ENCODE measurements at regions not wholly inside any gene's neighbourhood (a gene's known extent, or its start where the extent isn't known, plus 50 kb on each side); places are given as distances from the start of the nearest gene placed in this dataset.

- Histone ChIP-seq H3K36me3 (ENCODE audit: control insufficient read depth in 2 of 3, insufficient read depth in 3 of 3, low read length in 3 of 3) (no peaks in the 10 kb centered on the region), H3K4me3 (ENCODE audit: low read length in 3 of 3) (no peak overlapping the region), H3K27ac (ENCODE audit: low read depth in 2 of 2, low read length in 2 of 2) (no peak overlapping the region), H3K9me3 (ENCODE audit: control insufficient read depth in 2 of 3, insufficient read depth in 1 of 3, low read length in 3 of 3) (no peaks in the 10 kb centered on the region), H3K9ac (ENCODE audit: low read length in 3 of 3) (no peak overlapping the region), H3K4me1 (ENCODE audit: control insufficient read depth in 2 of 3, insufficient read depth in 2 of 3, low read depth in 1 of 3, low read length in 3 of 3) (no peaks in the 10 kb centered on the region), H3K27me3 (ENCODE audit: control insufficient read depth, insufficient read depth, low read length) (no peaks in the 10 kb centered on the region)
- TF ChIP-seq, protein P1, sequence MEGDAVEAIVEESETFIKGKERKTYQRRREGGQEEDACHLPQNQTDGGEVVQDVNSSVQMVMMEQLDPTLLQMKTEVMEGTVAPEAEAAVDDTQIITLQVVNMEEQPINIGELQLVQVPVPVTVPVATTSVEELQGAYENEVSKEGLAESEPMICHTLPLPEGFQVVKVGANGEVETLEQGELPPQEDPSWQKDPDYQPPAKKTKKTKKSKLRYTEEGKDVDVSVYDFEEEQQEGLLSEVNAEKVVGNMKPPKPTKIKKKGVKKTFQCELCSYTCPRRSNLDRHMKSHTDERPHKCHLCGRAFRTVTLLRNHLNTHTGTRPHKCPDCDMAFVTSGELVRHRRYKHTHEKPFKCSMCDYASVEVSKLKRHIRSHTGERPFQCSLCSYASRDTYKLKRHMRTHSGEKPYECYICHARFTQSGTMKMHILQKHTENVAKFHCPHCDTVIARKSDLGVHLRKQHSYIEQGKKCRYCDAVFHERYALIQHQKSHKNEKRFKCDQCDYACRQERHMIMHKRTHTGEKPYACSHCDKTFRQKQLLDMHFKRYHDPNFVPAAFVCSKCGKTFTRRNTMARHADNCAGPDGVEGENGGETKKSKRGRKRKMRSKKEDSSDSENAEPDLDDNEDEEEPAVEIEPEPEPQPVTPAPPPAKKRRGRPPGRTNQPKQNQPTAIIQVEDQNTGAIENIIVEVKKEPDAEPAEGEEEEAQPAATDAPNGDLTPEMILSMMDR (IDR thresholded peaks at IDR 0.05; ENCODE audit: borderline replicate concordance, extremely low read depth, insufficient read depth): no peak
- FAIRE-seq (no peak), DNase-seq (no peak)
- intact Hi-C loops (cut with DNase I): no loop called here
These were observed 391.1 kb upstream of the HSF2 start for GRCh38 chr6:122008101-122008999.

DNA sequence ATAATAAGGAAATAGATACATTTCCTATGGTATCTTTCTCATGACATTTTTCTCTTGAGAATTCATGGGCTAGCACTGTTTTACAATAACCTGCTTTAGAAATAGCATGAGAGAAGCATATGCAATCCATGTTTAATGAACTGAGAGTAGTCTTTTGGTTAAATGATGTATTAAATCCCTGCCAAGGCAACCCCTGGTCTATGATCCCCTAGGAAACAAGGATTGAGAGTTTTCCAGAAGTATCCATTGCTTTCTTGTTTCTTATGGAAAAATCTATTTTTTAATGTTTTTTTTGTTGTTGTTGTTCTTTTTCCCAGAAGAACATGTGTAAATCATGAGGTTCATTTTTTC, 390.5 kb upstream of the HSF2 start:
- DNase-seq (no peak), FAIRE-seq (no peak)
- Histone ChIP-seq H3K4me3 (ENCODE audit: low read length in 3 of 3) (no peak overlapping the region), H3K9ac (ENCODE audit: low read length in 3 of 3) (no peak overlapping the region), H3K27me3 (ENCODE audit: control insufficient read depth, insufficient read depth, low read length) (no peaks in the 10 kb centered on the region), H3K27ac (ENCODE audit: low read depth in 2 of 2, low read length in 2 of 2) (no peak overlapping the region), H3K9me3 (ENCODE audit: control insufficient read depth in 2 of 3, insufficient read depth in 1 of 3, low read length in 3 of 3) (no peaks in the 10 kb centered on the region), H3K4me1 (ENCODE audit: control insufficient read depth in 2 of 3, insufficient read depth in 2 of 3, low read depth in 1 of 3, low read length in 3 of 3) (no peaks in the 10 kb centered on the region), H3K36me3 (ENCODE audit: control insufficient read depth in 2 of 3, insufficient read depth in 3 of 3, low read length in 3 of 3) (no peaks in the 10 kb centered on the region)
- TF ChIP-seq, protein P1 (IDR thresholded peaks at IDR 0.05; ENCODE audit: borderline replicate concordance, extremely low read depth, insufficient read depth): no peak
- intact Hi-C loops (cut with DNase I): no loop called here

- DNase-seq (no peak), FAIRE-seq (no peak)
- H3K4me1 ChIP-seq (ENCODE audit: control insufficient read depth in 2 of 3, insufficient read depth in 2 of 3, low read depth in 1 of 3, low read length in 3 of 3): no peaks in the 10 kb centered on the region
- intact Hi-C loops (cut with DNase I): no loop called here
- no peak overlapping the region for H3K27ac ChIP-seq (ENCODE audit: low read depth in 2 of 2, low read length in 2 of 2)
- H3K9me3 ChIP-seq (ENCODE audit: control insufficient read depth in 2 of 3, insufficient read depth in 1 of 3, low read length in 3 of 3): no peaks in the 10 kb centered on the region
- H3K36me3 ChIP-seq (ENCODE audit: control insufficient read depth in 2 of 3, insufficient read depth in 3 of 3, low read length in 3 of 3): no peaks in the 10 kb centered on the region
- TF ChIP-seq, protein P1 (IDR thresholded peaks at IDR 0.05; ENCODE audit: borderline replicate concordance, extremely low read depth, insufficient read depth): no peak
- no peaks in the 10 kb centered on the region for H3K27me3 ChIP-seq (ENCODE audit: control insufficient read depth, insufficient read depth, low read length)
- no peak overlapping the region for H3K9ac ChIP-seq (ENCODE audit: low read length in 3 of 3)
- H3K4me3 ChIP-seq (ENCODE audit: low read length in 3 of 3): no peak overlapping the region
These were observed 386.9 kb upstream of the HSF2 start for GRCh38 chr6:122012578-122012977.
